Endothelial cell (in vitro differentiated cells): ENCODE measurements at regions not wholly inside any gene's neighbourhood (a gene's known extent, or its start where the extent isn't known, plus 50 kb on each side); places are given as distances from the start of the nearest gene placed in this dataset.

Experiments used
- DNase-seq: peaks from one replicate; pipeline ENCODE4 v3.0.0; 2021; ENCODE audit warnings: low spot score
- H3K27ac Mint-ChIP-seq: one replicate; pipeline ENCODE4 v1.8.0; 2021; ENCODE audit warnings: mixed read lengths, inconsistent platforms; ENCODE audit not compliant: unreplicated experiment
- H3K27me3 Mint-ChIP-seq: one replicate; pipeline ENCODE4 v1.8.0; 2021; ENCODE audit warnings: mild to moderate bottlenecking, moderate library complexity, mixed read lengths, inconsistent platforms; ENCODE audit not compliant: unreplicated experiment
- H3K36me3 Mint-ChIP-seq: one replicate; pipeline ENCODE4 v1.8.0; 2021; ENCODE audit warnings: mild to moderate bottlenecking, low read depth, mixed read lengths, inconsistent platforms; ENCODE audit not compliant: unreplicated experiment
- H3K4me1 Mint-ChIP-seq: one replicate; pipeline ENCODE4 v1.8.0; 2021; ENCODE audit warnings: mild to moderate bottlenecking, mixed read lengths, inconsistent platforms; ENCODE audit not compliant: unreplicated experiment
- H3K4me3 Mint-ChIP-seq: one replicate; pipeline ENCODE4 v1.8.0; 2021; ENCODE audit warnings: mild to moderate bottlenecking, mixed read lengths, inconsistent platforms; ENCODE audit not compliant: unreplicated experiment
- H3K9me3 Mint-ChIP-seq: one replicate; pipeline ENCODE4 v1.8.0; 2021; ENCODE audit warnings: mixed read lengths, inconsistent platforms; ENCODE audit not compliant: unreplicated experiment
- CTCF ChIP-seq: fragments of 200-600 bp; sonication (generic); IDR thresholded peaks from one replicate; pipeline ENCODE4 v1.5.0; 2021; ENCODE audit warnings: antibody characterized with exemption; ENCODE audit not compliant: unreplicated experiment

- no peaks in the 10 kb centered on the region for H3K27me3 Mint-ChIP-seq
- no peak overlapping the region for H3K4me3 Mint-ChIP-seq
- H3K36me3 Mint-ChIP-seq: no peaks in the 10 kb centered on the region
- H3K27ac Mint-ChIP-seq: no peak overlapping the region
- H3K9me3 Mint-ChIP-seq: no peaks in the 10 kb centered on the region
- no peak for DNase-seq
- H3K4me1 Mint-ChIP-seq: no peaks in the 10 kb centered on the region
- TF ChIP-seq CTCF: no peak
Measured at GRCh38 chr14:100994756-100995330, 91.3 kb upstream of the RTL1 start.

GRCh38 chr14:101000711-101001250, 97.3 kb upstream of the RTL1 start:
- H3K27ac Mint-ChIP-seq: no peak overlapping the region
- TF ChIP-seq CTCF: no peak
- no peaks in the 10 kb centered on the region for H3K9me3 Mint-ChIP-seq
- peaks cover 2% of the 10 kb centered on the region for H3K27me3 Mint-ChIP-seq
- peaks cover 7% of the 10 kb centered on the region for H3K36me3 Mint-ChIP-seq
- no peak for DNase-seq
- peaks cover 4% of the 10 kb centered on the region for H3K4me1 Mint-ChIP-seq
- H3K4me3 Mint-ChIP-seq: no peak overlapping the region

GRCh38 chr14:101001311-101002069, 98.0 kb upstream of the RTL1 start:
- H3K36me3 Mint-ChIP-seq: peaks cover 7% of the 10 kb centered on the region
- peaks cover 4% of the 10 kb centered on the region for H3K27me3 Mint-ChIP-seq
- no peak overlapping the region for H3K4me3 Mint-ChIP-seq
- H3K27ac Mint-ChIP-seq: no peak overlapping the region
- H3K4me1 Mint-ChIP-seq: peaks cover 4% of the 10 kb centered on the region
- no peaks in the 10 kb centered on the region for H3K9me3 Mint-ChIP-seq
- TF ChIP-seq CTCF: no peak
- no peak for DNase-seq

GRCh38 chr14:101002738-101003137, 99.2 kb upstream of the RTL1 start:
- Mint-ChIP-seq H3K27me3 (peaks cover 6% of the 10 kb centered on the region), H3K4me1 (peaks cover 4% of the 10 kb centered on the region), H3K9me3 (no peaks in the 10 kb centered on the region), H3K36me3 (peaks cover 7% of the 10 kb centered on the region), H3K4me3 (no peak overlapping the region), H3K27ac (no peak overlapping the region)
- TF ChIP-seq CTCF: no peak
- DNase-seq: no peak

GRCh38 chr14:101004176-101004575, 100.7 kb upstream of the RTL1 start:
- Mint-ChIP-seq H3K4me1 (peaks cover 4% of the 10 kb centered on the region), H3K27ac (no peak overlapping the region), H3K36me3 (peaks cover 7% of the 10 kb centered on the region), H3K9me3 (no peaks in the 10 kb centered on the region), H3K4me3 (no peak overlapping the region), H3K27me3 (peaks cover 6% of the 10 kb centered on the region)
- no peak for TF ChIP-seq CTCF
- no peak for DNase-seq
